ENCODE measurements at regions not wholly inside any gene's neighbourhood (a gene's known extent, or its start where the extent isn't known, plus 50 kb on each side); places are given as distances from the start of the nearest gene placed in this dataset.
"Not testable (repeated sequence)": the region's sequence is repeated elsewhere in the genome, so short reads cannot be mapped to it uniquely, and the experiment has no call there.

GRCh38 chr4:54409270-54409817 lies 180.3 kb downstream of the PDGFRA start:
- not testable (repeated sequence) for FAIRE-seq

- FAIRE-seq: no peak
Observed at GRCh38 chr4:54414545-54414944, 185.5 kb downstream of the PDGFRA start.

GRCh38 chr4:54417476-54417875 lies 188.4 kb downstream of the PDGFRA start:
- no peak for FAIRE-seq

- no peak for FAIRE-seq
Observed at GRCh38 chr4:54418468-54418867, 189.4 kb downstream of the PDGFRA start.

GRCh38 chr4:54423066-54423465 lies 194.0 kb downstream of the PDGFRA start:
- FAIRE-seq: no peak

- FAIRE-seq: no peak
Observed at GRCh38 chr4:54427826-54428225, 198.7 kb downstream of the PDGFRA start.

- no peak for FAIRE-seq
Observed at GRCh38 chr4:54428940-54429339, 199.8 kb downstream of the PDGFRA start.

GRCh38 chr4:54433686-54434085 lies 204.6 kb downstream of the PDGFRA start:
- FAIRE-seq: no peak

GRCh38 chr4:54439831-54440243 lies 210.7 kb downstream of the PDGFRA start:
- no peak for FAIRE-seq

- no peak for FAIRE-seq
Observed at GRCh38 chr4:54440394-54441136, 211.5 kb downstream of the PDGFRA start.

GRCh38 chr4:54445866-54446265 lies 211.9 kb upstream of the KIT start:
- FAIRE-seq: no peak

- no peak for FAIRE-seq
Observed at GRCh38 chr4:54446581-54446980, 211.2 kb upstream of the KIT start.

- FAIRE-seq: no peak
Observed at GRCh38 chr4:54447304-54447703, 210.5 kb upstream of the KIT start.

GRCh38 chr4:54449999-54450398 lies 207.8 kb upstream of the KIT start:
- no peak for FAIRE-seq

GRCh38 chr4:54466960-54467359 lies 190.8 kb upstream of the KIT start:
- FAIRE-seq: not testable (repeated sequence)

- FAIRE-seq: no peak
Observed at GRCh38 chr4:54473077-54473545, 184.6 kb upstream of the KIT start.

GRCh38 chr4:54473798-54474197 lies 184.0 kb upstream of the KIT start:
- FAIRE-seq: no peak

- FAIRE-seq: no peak
Observed at GRCh38 chr4:54475546-54475945, 182.2 kb upstream of the KIT start.

GRCh38 chr4:54482529-54483200 lies 175.1 kb upstream of the KIT start:
- no peak for FAIRE-seq

GRCh38 chr4:54484383-54484782 lies 173.4 kb upstream of the KIT start:
- no peak for FAIRE-seq

- FAIRE-seq: no peak
Observed at GRCh38 chr4:54487491-54487890, 170.3 kb upstream of the KIT start.

- FAIRE-seq: no peak
Observed at GRCh38 chr4:54493862-54494261, 163.9 kb upstream of the KIT start.

- no peak for FAIRE-seq
Observed at GRCh38 chr4:54495091-54495490, 162.7 kb upstream of the KIT start.

- no peak for FAIRE-seq
Observed at GRCh38 chr4:54495641-54496040, 162.1 kb upstream of the KIT start.

Data from colon (tissue), 2 donors.